Body of pancreas (tissue), 4 donors: ENCODE measurements at regions not wholly inside any gene's neighbourhood (a gene's known extent, or its start where the extent isn't known, plus 50 kb on each side); places are given as distances from the start of the nearest gene placed in this dataset.

Experiments used
- ATAC-seq: fragments of 150-250 bp; one replicate; pipeline ENCODE4 v1.9.1; 2016
- DNase-seq, 4 donors: peaks; one replicate each; pipeline ENCODE4 v3.0.0-alpha.2; 2019
- H3K27ac ChIP-seq, 4 donors: fragments of 200-600 bp; sonication (generic); 1 replicate in 3 of 4; 2 replicates in 1 of 4; pipeline versions ENCODE4 v1.5.1 to v1.6.1; 2016 to 2019; ENCODE audit warnings: mild to moderate bottlenecking in 1 of 4, mixed read lengths in 1 of 4, moderate library complexity in 1 of 4
- H3K27me3 ChIP-seq, 2 donors: fragments of 200-600 bp; sonication (generic); one replicate each; pipeline ENCODE4 v1.6.0; 2016; ENCODE audit warnings: mild to moderate bottlenecking in 1 of 2
- H3K36me3 ChIP-seq, 2 donors: fragments of 200-600 bp; sonication (generic); replicated peaks in 1 of 2; 2 replicates each; pipeline ENCODE4 v1.5.1; 2016; ENCODE audit warnings: low read depth in 2 of 2; ENCODE audit not compliant: insufficient read depth in 1 of 2
- H3K4me1 ChIP-seq: fragments of 200-600 bp; sonication (generic); one replicate; pipeline ENCODE4 v1.6.0; 2016
- H3K4me3 ChIP-seq, 2 donors: fragments of 200-600 bp; sonication (generic); 1 replicate in 1 of 2; 2 replicates in 1 of 2; pipeline ENCODE4 v1.5.1; 2016 to 2019
- H3K9me3 ChIP-seq, 3 donors: fragments of 200-600 bp; sonication (generic); 1 replicate in 2 of 3; 2 replicates in 1 of 3; pipeline ENCODE4 v1.5.1; 2016
- CTCF ChIP-seq, 7 experiments: fragments of 450-650 bp in 4 of 7; fragments of 200-600 bp in 3 of 7; sonication (generic) in 3 of 7; IDR thresholded peaks; one replicate each; pipeline ENCODE4 v1.5.1; 2016 to 2019; ENCODE audit warnings: antibody characterized with exemption in 7 of 7
- POLR2A ChIP-seq, 3 donors: fragments of 450-650 bp; IDR thresholded peaks; one replicate each; pipeline ENCODE4 v1.6.1; 2016; ENCODE audit warnings: antibody characterized with exemption in 3 of 3, mild to moderate bottlenecking in 2 of 3
- WGBS, 2 donors: methylation state at CpG; one replicate each; pipeline ENCODE4 v1.1.5; 2017; 5-methylcytosine and 5-hydroxymethylcytosine counted together
- intact Hi-C: fragments of 100-400 bp; cut with DNase I; formaldehyde crosslinking; loops from one replicate; pipeline ENCODE4 v1.15.1; 2023

GRCh38 chr2:52074130-52074719, 1042.3 kb upstream of the NRXN1 start:
- no peak for ATAC-seq
- H3K27ac ChIP-seq = no peak overlapping the region
- no peaks in the 10 kb centered on the region for H3K36me3 ChIP-seq
- intact Hi-C loops = no loop called here
- no peaks in the 10 kb centered on the region for H3K9me3 ChIP-seq
- WGBS, 2 donors = 76 to 80% methylated on average over 4 of the region's 4 CpGs
- no peak overlapping the region for H3K4me3 ChIP-seq
- no peaks in the 10 kb centered on the region for H3K27me3 ChIP-seq
- TF ChIP-seq POLR2A (IDR thresholded peaks at IDR 0.05) (no peak), CTCF (IDR thresholded peaks at IDR 0.05) (no peak)
- no peak for DNase-seq
- H3K4me1 ChIP-seq = no peaks in the 10 kb centered on the region

GRCh38 chr2:52072949-52073348, 1041.0 kb upstream of the NRXN1 start:
- no peak for DNase-seq
- Histone ChIP-seq H3K36me3 (no peaks in the 10 kb centered on the region), H3K9me3 (no peaks in the 10 kb centered on the region), H3K27me3 (no peaks in the 10 kb centered on the region), H3K4me1 (no peaks in the 10 kb centered on the region), H3K27ac (no peak overlapping the region), H3K4me3 (no peak overlapping the region)
- 67 to 93% methylated on average over 2 of the region's 2 CpGs for WGBS, 2 donors
- intact Hi-C loops = no loop called here
- no peak for ATAC-seq
- TF ChIP-seq POLR2A (IDR thresholded peaks at IDR 0.05) (no peak), CTCF (IDR thresholded peaks at IDR 0.05) (no peak)

GRCh38 chr2:52070665-52071064, 1038.7 kb upstream of the NRXN1 start:
- Histone ChIP-seq H3K4me3 (no peak overlapping the region), H3K27me3 (no peaks in the 10 kb centered on the region), H3K4me1 (no peaks in the 10 kb centered on the region), H3K9me3 (no peaks in the 10 kb centered on the region), H3K36me3 (no peaks in the 10 kb centered on the region), H3K27ac (no peak overlapping the region)
- ATAC-seq = no peak
- no peak for DNase-seq
- WGBS, 2 donors = 96 to 98% methylated on average over 1 of the region's 1 CpG
- no peak for TF ChIP-seq POLR2A (IDR thresholded peaks at IDR 0.05)
- no peak for TF ChIP-seq CTCF (IDR thresholded peaks at IDR 0.05)
- intact Hi-C loops = no loop called here

- ATAC-seq (no peak), DNase-seq (no peak)
- H3K36me3 ChIP-seq = no peaks in the 10 kb centered on the region
- H3K4me1 ChIP-seq = no peaks in the 10 kb centered on the region
- WGBS, 2 donors = 78% methylated on average over 4 of the region's 4 CpGs
- no peak overlapping the region for H3K4me3 ChIP-seq
- intact Hi-C loops = no loop called here
- no peaks in the 10 kb centered on the region for H3K9me3 ChIP-seq
- TF ChIP-seq CTCF (IDR thresholded peaks at IDR 0.05) (no peak), POLR2A (IDR thresholded peaks at IDR 0.05) (no peak)
- no peaks in the 10 kb centered on the region for H3K27me3 ChIP-seq
- no peak overlapping the region for H3K27ac ChIP-seq
Measured at GRCh38 chr2:52064234-52064633, 1032.3 kb upstream of the NRXN1 start.

GRCh38 chr2:52054824-52055223, 1022.9 kb upstream of the NRXN1 start:
- WGBS, 2 donors = 40 to 47% methylated on average over 3 of the region's 3 CpGs
- no peak overlapping the region for H3K27ac ChIP-seq
- H3K9me3 ChIP-seq = peaks cover 0 to 9% (median 0%) of the 10 kb centered on the region in 3 donors
- no peak for TF ChIP-seq POLR2A (IDR thresholded peaks at IDR 0.05)
- no peak for TF ChIP-seq CTCF (IDR thresholded peaks at IDR 0.05)
- H3K4me1 ChIP-seq = no peaks in the 10 kb centered on the region
- ATAC-seq = no peak
- H3K27me3 ChIP-seq = no peaks in the 10 kb centered on the region
- no peak overlapping the region for H3K4me3 ChIP-seq
- no peaks in the 10 kb centered on the region for H3K36me3 ChIP-seq
- intact Hi-C loops = no loop called here
- no peak for DNase-seq
